WTC11 (cell line): ENCODE measurements at regions not wholly inside any gene's neighbourhood (a gene's known extent, or its start where the extent isn't known, plus 50 kb on each side); places are given as distances from the start of the nearest gene placed in this dataset.

ENCODE experiments used
- CBFB ChIP-seq: sonication (generic); formaldehyde crosslinking; IDR thresholded peaks from 2 replicates; pipeline ENCODE4 v1.8.1; 2022; ENCODE audit warnings: mild to moderate bottlenecking, low read depth, missing genetic modification reagents
- ELF4 ChIP-seq: sonication (generic); formaldehyde crosslinking; IDR thresholded peaks from 2 replicates; pipeline ENCODE4 v1.8.1; 2022; ENCODE audit warnings: low read depth, mild to moderate bottlenecking, moderate library complexity, missing genetic modification reagents
- ETV6 ChIP-seq: sonication (generic); formaldehyde crosslinking; IDR thresholded peaks from 2 replicates; pipeline ENCODE4 v1.8.1; 2022; ENCODE audit warnings: mild to moderate bottlenecking, missing genetic modification reagents
- NR3C1 ChIP-seq: sonication (generic); formaldehyde crosslinking; conservative IDR thresholded peaks from 2 replicates; pipeline ENCODE4 v1.8.1; 2023; ENCODE audit warnings: low read depth, mild to moderate bottlenecking, missing genetic modification reagents
- TCF7 ChIP-seq: sonication (generic); formaldehyde crosslinking; IDR thresholded peaks from 2 replicates; pipeline ENCODE4 v1.8.0; 2022; ENCODE audit warnings: mild to moderate bottlenecking, low read depth, missing genetic modification reagents, moderate library complexity
- ZNF423 ChIP-seq: fragments of 250-450 bp; sonication (Bioruptor Pico); IDR thresholded peaks from 2 replicates; pipeline ENCODE4 v2.1.2; 2022; ENCODE audit warnings: mild to moderate bottlenecking, moderate library complexity
- TF ChIP-seq, protein P1 (sequence below): fragments of 200-600 bp; IDR thresholded peaks from 2 replicates; pipeline ENCODE4 v1.8.0; 2022; ENCODE audit warnings: antibody characterized with exemption

- TF ChIP-seq, protein P1, sequence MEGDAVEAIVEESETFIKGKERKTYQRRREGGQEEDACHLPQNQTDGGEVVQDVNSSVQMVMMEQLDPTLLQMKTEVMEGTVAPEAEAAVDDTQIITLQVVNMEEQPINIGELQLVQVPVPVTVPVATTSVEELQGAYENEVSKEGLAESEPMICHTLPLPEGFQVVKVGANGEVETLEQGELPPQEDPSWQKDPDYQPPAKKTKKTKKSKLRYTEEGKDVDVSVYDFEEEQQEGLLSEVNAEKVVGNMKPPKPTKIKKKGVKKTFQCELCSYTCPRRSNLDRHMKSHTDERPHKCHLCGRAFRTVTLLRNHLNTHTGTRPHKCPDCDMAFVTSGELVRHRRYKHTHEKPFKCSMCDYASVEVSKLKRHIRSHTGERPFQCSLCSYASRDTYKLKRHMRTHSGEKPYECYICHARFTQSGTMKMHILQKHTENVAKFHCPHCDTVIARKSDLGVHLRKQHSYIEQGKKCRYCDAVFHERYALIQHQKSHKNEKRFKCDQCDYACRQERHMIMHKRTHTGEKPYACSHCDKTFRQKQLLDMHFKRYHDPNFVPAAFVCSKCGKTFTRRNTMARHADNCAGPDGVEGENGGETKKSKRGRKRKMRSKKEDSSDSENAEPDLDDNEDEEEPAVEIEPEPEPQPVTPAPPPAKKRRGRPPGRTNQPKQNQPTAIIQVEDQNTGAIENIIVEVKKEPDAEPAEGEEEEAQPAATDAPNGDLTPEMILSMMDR = no peak
- no peak for TF ChIP-seq ZNF423 (CRISPR knock-in tag)
- no peak for TF ChIP-seq NR3C1 (CRISPR knock-in tag)
- TF ChIP-seq TCF7 = no peak
- TF ChIP-seq ELF4 (CRISPR knock-in tag) = no peak
- no peak for TF ChIP-seq ETV6 (CRISPR knock-in tag)
- no peak for TF ChIP-seq CBFB
Observed at GRCh38 chr14:106530423-106531107, 1004.2 kb downstream of the TMEM121 start.
